Mesodermal cell (in vitro differentiated cells): ENCODE measurements at regions not wholly inside any gene's neighbourhood (a gene's known extent, or its start where the extent isn't known, plus 50 kb on each side); places are given as distances from the start of the nearest gene placed in this dataset.
"Not testable (repeated sequence)": the region's sequence is repeated elsewhere in the genome, so short reads cannot be mapped to it uniquely, and the experiment has no call there.

ENCODE experiments used
- H3K27ac ChIP-seq: 2 replicates; pipeline ENCODE4 v1.7.0; 2013; ENCODE audit warnings: mild to moderate bottlenecking, low read depth, low read length, moderate library complexity; ENCODE audit not compliant: severe bottlenecking
- H3K36me3 ChIP-seq: 2 replicates; pipeline ENCODE4 v1.7.1; 2013; ENCODE audit warnings: mild to moderate bottlenecking, low read length, moderate library complexity; ENCODE audit not compliant: control insufficient read depth, insufficient read depth
- H3K4me1 ChIP-seq: one replicate; pipeline ENCODE4 v1.7.1; 2013; ENCODE audit warnings: mild to moderate bottlenecking, low read length; ENCODE audit not compliant: insufficient read depth, control insufficient read depth, poor library complexity, severe bottlenecking
- H3K4me3 ChIP-seq: 2 replicates; pipeline ENCODE4 v1.7.0; 2013; ENCODE audit warnings: low read length, control low read depth, mild to moderate bottlenecking; ENCODE audit not compliant: insufficient read depth, poor library complexity, severe bottlenecking; ENCODE audit errors: extremely low read depth
- H3K9me3 ChIP-seq: 2 replicates; pipeline ENCODE4 v1.7.1; 2013; ENCODE audit warnings: mild to moderate bottlenecking, low read length, moderate library complexity; ENCODE audit not compliant: control insufficient read depth
- WGBS, 2 experiments: methylation state at CpG; one replicate each; pipeline ENCODE4 v1.1.5; 2013; ENCODE audit warnings: missing lambda C conversion rate in 2 of 2; ENCODE audit not compliant: insufficient coverage in 2 of 2; 5-methylcytosine and 5-hydroxymethylcytosine counted together

GRCh38 chr7:91627324-91627723 lies 253.2 kb downstream of the MTERF1 start:
- H3K27ac ChIP-seq, H3K4me3 ChIP-seq, H3K9me3 ChIP-seq, H3K36me3 ChIP-seq, H3K4me1 ChIP-seq: not testable (repeated sequence)
- 92 to 93% methylated on average over 19 to 22 of the region's 28 CpGs for WGBS, 2 experiments

DNA sequence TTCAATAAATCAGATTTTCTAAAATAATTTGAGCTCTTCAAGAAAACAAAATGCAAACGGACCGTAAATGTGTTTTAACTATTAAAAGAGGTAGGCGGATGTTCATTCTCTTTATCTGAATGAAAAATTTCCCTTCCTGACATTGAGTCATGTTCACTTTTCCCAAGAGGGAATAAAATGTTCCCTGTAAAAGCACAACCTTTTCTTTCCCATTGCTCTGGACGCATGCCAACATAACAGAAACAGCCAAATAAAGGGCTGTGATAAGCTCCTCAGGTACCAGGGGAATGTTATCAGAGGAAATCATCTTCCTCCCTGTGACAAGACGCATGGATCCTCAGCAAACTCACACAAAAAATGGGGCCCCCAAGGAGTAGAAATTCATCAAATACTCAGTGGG lies 251.8 kb downstream of the MTERF1 start:
- Histone ChIP-seq H3K27ac (no peak overlapping the region), H3K4me3 (no peak overlapping the region), H3K4me1 (no peaks in the 10 kb centered on the region), H3K36me3 (no peaks in the 10 kb centered on the region), H3K9me3 (no peaks in the 10 kb centered on the region)
- WGBS, 2 experiments, result 90% methylated on average over 3 of the region's 5 CpGs; no CpG with 5 or more reads in 1 of the 2 experiments

DNA sequence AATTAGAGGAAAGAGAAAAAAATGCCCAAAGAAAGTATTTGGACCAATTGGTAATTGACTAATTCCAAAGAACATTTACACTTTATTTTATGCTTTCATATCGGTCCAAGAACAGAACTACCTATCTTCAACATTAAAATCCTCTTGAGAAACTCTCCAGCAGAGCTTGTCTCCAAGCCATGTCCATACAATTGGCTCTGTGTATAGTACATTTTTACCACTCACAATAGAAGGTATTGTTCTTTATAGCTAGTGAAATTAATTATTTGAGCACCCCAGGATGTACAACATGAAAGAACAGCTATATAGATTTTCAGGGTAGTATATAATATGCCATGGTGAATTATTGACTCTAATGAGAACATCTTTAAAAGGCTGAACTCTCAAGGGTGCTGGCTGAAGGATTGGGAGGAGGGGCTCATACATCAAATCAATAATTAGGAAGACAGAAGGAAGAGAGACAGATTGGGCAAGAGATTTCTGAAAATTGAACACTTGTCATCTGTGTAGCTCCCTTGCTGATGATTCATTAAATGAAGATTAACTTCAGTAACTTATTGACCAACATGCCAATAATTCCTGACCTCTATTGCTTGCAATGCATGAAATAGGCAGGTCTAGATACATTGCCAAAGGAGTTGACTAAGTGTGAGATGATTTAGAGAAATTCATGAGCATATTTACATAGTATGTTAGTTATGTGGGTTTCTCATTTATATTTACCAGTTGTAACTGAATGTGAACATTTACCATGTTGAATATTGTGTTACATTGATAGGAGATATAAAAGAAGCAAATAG lies 249.7 kb downstream of the MTERF1 start:
- H3K9me3 ChIP-seq, result no peaks in the 10 kb centered on the region
- no peaks in the 10 kb centered on the region for H3K36me3 ChIP-seq
- H3K4me3 ChIP-seq, result no peak overlapping the region
- no peak overlapping the region for H3K27ac ChIP-seq
- no CpG with 5 or more reads among the region's 1 CpG for WGBS, 2 experiments
- no peaks in the 10 kb centered on the region for H3K4me1 ChIP-seq

DNA sequence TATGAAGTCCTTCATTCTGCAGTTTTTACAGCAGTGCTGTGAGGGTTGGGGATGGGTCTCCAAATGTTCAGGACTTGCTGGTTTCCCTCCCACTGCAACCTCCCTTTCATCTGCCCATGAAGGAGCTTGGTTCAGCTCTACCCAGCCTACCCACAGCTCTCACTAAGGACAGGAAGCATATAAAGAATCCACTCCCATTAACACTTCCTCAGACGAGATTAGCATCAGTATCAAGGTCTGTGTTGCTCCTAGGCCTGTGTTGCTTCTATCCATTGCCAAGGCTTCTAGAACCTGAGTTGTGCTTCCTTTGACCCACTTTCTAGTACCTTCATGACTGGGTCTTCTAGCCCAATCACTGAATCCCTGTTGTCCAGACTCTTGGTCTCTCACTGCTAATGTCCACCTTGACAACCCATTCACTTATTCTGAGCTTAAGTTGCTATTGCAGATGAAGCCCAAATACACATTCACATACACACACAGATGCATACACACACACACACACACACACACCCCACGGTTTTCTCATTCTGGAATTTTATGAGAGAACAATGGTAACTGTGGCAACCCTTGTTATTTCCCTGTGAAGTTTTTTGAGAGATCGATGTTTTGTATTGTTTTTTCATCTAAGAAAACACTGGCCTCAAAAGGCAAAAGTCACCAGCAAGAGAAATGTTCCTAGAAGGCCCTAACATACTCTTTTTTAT lies 248.1 kb downstream of the MTERF1 start:
- Histone ChIP-seq H3K27ac (no peak overlapping the region), H3K4me3 (no peak overlapping the region), H3K9me3 (no peaks in the 10 kb centered on the region), H3K4me1 (no peaks in the 10 kb centered on the region), H3K36me3 (no peaks in the 10 kb centered on the region)
- WGBS, 2 experiments, result 74 to 75% methylated on average over 1 to 2 of the region's 3 CpGs

- 88 to 90% methylated on average over 8 of the region's 8 CpGs for WGBS, 2 experiments
- Histone ChIP-seq H3K4me3 (no peak overlapping the region), H3K27ac (no peak overlapping the region), H3K9me3 (no peaks in the 10 kb centered on the region), H3K4me1 (no peaks in the 10 kb centered on the region), H3K36me3 (no peaks in the 10 kb centered on the region)
Measured at GRCh38 chr7:91633013-91633441, 247.5 kb downstream of the MTERF1 start.

GRCh38 chr7:91634485-91635177 lies 245.9 kb downstream of the MTERF1 start:
- 87 to 88% methylated on average over 3 of the region's 3 CpGs for WGBS, 2 experiments
- Histone ChIP-seq H3K9me3 (no peaks in the 10 kb centered on the region), H3K36me3 (no peaks in the 10 kb centered on the region), H3K4me1 (no peaks in the 10 kb centered on the region), H3K27ac (no peak overlapping the region), H3K4me3 (no peak overlapping the region)

DNA sequence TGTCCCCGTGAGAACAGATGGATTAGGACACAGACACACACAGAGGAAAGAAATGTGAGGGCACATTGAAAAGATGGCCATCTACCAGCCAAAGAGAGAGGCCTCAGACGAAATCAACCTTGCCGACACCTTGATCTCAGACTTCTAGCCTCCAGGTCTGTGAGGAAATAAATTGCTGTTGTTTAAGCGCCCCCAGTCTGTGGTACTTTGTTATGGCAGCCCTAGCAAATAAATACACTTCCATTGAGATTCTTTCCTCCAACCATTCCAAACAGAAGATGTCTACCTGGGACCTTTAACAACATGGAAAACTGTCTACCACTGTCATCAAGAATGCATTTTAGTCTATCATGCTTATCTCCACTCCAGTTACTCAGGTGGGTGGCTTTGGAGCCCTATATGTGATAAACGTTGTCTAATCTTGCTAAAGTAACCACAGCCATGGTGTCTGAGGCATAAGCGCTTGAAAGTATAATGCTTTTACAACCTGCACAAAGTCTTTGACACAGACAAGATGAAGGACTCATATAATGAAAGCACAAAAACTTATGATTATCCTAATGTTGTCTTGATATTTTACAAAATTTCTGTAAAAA lies 244.3 kb downstream of the MTERF1 start:
- Histone ChIP-seq H3K27ac (no peak overlapping the region), H3K9me3 (no peaks in the 10 kb centered on the region), H3K36me3 (no peaks in the 10 kb centered on the region), H3K4me3 (no peak overlapping the region), H3K4me1 (no peaks in the 10 kb centered on the region)
- WGBS, 2 experiments, result 34 to 66% methylated on average over 4 of the region's 6 CpGs

DNA sequence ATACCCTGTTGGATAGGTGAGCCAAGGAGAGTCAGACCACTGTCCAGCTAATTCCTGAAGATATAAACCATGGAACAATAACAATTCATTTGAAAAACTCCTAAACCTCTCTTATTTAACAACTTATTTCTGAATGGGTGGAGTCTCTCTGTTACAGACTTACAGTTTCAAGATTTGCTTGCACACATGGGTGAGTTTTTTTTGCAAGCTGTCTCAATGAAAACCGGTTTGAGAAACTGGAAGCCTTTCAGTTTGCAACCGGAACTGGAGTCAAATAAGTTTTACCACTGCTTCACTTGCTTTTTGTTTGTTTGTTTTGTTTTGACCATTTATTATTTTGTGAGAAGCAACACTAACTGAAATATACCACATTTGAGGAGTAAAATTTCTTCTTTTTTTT lies 243.8 kb downstream of the MTERF1 start:
- H3K4me1 ChIP-seq, result no peaks in the 10 kb centered on the region
- whole genome bisulfite sequencing, 2 experiments, result 83 to 100% methylated on average over 1 to 2 of the region's 2 CpGs

DNA sequence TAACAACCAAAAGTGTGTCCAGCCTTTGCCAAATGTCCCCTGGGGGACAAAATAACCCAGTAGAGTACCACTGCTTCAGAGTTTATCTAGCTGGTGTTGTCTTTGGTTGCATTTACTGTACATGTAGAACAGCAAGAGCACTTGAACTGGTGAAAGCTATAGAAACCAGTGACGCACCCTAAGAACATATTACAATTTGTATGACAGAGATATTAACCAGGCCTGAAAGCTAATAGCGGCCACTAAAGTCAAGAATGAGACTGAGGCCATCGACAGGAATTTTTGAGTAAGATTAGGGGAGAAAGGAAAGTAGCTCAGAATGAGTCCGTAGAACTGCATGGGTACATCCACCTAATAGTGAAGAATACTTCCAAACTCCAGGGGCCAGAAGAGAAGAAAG lies 236.2 kb downstream of the MTERF1 start:
- H3K4me3 ChIP-seq, result no peak overlapping the region
- H3K4me1 ChIP-seq, result no peaks in the 10 kb centered on the region
- H3K36me3 ChIP-seq, result no peaks in the 10 kb centered on the region
- H3K9me3 ChIP-seq, result no peaks in the 10 kb centered on the region
- H3K27ac ChIP-seq, result no peak overlapping the region
- WGBS, 2 experiments, result 100% methylated on average over 2 of the region's 4 CpGs; no CpG with 5 or more reads in 1 of the 2 experiments

More for the DNA sequence above, 243.8 kb downstream of the MTERF1 start:
- Histone ChIP-seq H3K36me3 (no peaks in the 10 kb centered on the region), H3K9me3 (no peaks in the 10 kb centered on the region), H3K27ac (no peak overlapping the region), H3K4me3 (no peak overlapping the region)

DNA sequence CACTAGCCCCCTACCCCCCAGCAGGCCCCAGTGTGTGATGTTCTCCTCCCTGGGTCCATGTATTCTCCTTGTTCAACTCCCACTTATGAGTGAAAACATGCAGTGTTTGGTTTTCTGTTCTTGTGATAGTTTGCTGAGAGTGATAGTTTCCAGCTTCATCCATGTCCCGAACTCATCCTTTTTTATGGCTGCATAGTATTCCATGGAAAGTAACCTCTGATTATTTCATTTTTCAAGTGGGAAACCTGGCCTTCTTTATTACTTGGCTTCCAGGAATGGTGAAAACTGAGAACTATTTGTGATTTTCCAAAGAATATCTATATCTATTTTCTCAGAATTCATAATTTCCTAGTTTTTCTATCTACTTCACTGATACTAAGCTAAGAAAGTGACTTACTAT lies 235.0 kb downstream of the MTERF1 start:
- Histone ChIP-seq H3K4me1 (no peaks in the 10 kb centered on the region), H3K9me3 (no peaks in the 10 kb centered on the region), H3K4me3 (no peak overlapping the region), H3K27ac (no peak overlapping the region), H3K36me3 (no peaks in the 10 kb centered on the region)
- WGBS, 2 experiments, result no CpG with 5 or more reads among the region's 1 CpG
